ENCODE measurements at regions not wholly inside any gene's neighbourhood (a gene's known extent, or its start where the extent isn't known, plus 50 kb on each side); places are given as distances from the start of the nearest gene placed in this dataset.

DNA sequence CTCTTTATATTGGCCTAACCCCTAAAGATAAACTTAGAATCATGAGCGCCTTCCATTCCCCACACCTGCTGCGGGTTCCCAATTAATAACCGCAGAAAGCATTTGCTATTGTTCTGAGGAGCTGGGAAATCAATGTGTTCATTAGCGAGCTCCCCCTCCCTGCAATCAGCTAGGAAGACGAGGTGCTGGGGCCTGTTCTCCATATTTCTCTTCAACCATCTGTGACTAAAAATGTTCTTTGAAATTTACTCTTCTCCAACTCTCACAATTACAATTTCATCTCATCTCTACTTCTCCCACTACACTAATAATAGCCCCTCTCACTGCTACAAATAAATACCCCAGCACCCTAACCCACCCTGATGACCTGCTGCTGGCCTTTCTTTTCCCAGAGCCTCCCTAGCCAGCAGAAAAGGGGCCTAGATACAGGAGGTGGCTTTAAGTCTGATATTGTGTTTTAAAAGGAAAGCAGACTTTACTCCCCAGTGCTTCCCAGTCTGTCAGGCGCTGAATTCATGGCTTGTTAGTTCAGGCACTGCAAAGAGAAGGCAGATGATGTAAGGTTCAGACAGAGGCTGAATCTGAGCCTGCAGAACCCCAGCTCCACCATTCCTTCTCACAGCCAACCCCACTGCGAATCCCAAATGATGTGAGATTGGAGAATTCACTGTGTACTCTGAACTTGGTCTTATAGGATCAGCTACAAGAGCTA is 477.5 kb upstream of the DAB1 start:
- FAIRE-seq (no peak), DNase-seq (ENCODE audit: low read depth) (no peak)
- Mint-ChIP-seq H3K27ac (ENCODE audit: unreplicated experiment) (no peak overlapping the region), H3K27me3 (ENCODE audit: low read depth, unreplicated experiment) (no peaks in the 10 kb centered on the region), H3K9me3 (ENCODE audit: unreplicated experiment) (no peaks in the 10 kb centered on the region), H3K4me3 (ENCODE audit: unreplicated experiment) (no peak overlapping the region), H3K36me3 (ENCODE audit: low read depth, unreplicated experiment) (no peaks in the 10 kb centered on the region), H3K4me1 (ENCODE audit: low read depth, unreplicated experiment) (no peaks in the 10 kb centered on the region)
- TF ChIP-seq, protein P1, sequence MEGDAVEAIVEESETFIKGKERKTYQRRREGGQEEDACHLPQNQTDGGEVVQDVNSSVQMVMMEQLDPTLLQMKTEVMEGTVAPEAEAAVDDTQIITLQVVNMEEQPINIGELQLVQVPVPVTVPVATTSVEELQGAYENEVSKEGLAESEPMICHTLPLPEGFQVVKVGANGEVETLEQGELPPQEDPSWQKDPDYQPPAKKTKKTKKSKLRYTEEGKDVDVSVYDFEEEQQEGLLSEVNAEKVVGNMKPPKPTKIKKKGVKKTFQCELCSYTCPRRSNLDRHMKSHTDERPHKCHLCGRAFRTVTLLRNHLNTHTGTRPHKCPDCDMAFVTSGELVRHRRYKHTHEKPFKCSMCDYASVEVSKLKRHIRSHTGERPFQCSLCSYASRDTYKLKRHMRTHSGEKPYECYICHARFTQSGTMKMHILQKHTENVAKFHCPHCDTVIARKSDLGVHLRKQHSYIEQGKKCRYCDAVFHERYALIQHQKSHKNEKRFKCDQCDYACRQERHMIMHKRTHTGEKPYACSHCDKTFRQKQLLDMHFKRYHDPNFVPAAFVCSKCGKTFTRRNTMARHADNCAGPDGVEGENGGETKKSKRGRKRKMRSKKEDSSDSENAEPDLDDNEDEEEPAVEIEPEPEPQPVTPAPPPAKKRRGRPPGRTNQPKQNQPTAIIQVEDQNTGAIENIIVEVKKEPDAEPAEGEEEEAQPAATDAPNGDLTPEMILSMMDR (IDR thresholded peaks at IDR 0.05; ENCODE audit: insufficient read depth, low read depth, low read length), result no peak
- TF ChIP-seq EZH2 (IDR thresholded peaks at IDR 0.05; ENCODE audit: insufficient read depth, low read length), result no peak
- no peak overlapping the region for H2AFZ ChIP-seq (ENCODE audit: low read depth, low read length)
- no peaks in the 10 kb centered on the region for H4K20me1 ChIP-seq (ENCODE audit: insufficient read depth, low read length)
- no peak overlapping the region for H3K4me2 ChIP-seq (ENCODE audit: low read length)
- no peaks in the 10 kb centered on the region for H3K27me3 ChIP-seq (ENCODE audit: insufficient read depth, low read length)
- no peak overlapping the region for H3K4me3 ChIP-seq (ENCODE audit: insufficient read depth, low read depth, low read length)
- no peak overlapping the region for H3K27ac ChIP-seq (ENCODE audit: low read depth, low read length)
- H3K36me3 ChIP-seq (ENCODE audit: insufficient read depth, low read length), result no peaks in the 10 kb centered on the region
- H3K9me3 ChIP-seq (ENCODE audit: insufficient read depth, low read depth, low read length), result no peaks in the 10 kb centered on the region
- H3K79me2 ChIP-seq (ENCODE audit: insufficient read depth, low read length), result no peaks in the 10 kb centered on the region
- no peak overlapping the region for H3K9ac ChIP-seq (ENCODE audit: low read length)
- no peaks in the 10 kb centered on the region for H3K4me1 ChIP-seq (ENCODE audit: insufficient read depth, low read length)

DNA sequence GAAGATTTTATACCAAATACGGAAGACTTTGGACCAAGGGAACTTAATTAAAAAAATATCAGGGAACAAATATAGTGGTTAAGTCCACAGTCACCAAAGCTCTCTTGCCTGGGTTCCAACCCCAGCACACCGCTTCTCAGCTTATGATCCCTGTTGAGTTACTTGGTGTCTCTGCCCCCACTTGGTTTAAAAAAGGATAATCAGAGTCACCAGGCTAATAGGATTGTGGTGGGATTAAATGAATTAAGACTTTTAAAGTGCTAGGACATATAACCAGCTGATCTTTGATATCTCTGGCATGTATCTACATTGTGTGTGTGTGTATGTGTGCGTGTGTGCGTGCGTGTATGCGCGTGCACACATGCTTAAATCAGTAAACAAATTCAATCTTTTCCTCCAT is 474.7 kb upstream of the DAB1 start:
- H3K4me2 ChIP-seq (ENCODE audit: low read length), result no peak overlapping the region
- Mint-ChIP-seq H3K9me3 (ENCODE audit: unreplicated experiment) (no peaks in the 10 kb centered on the region), H3K4me3 (ENCODE audit: unreplicated experiment) (no peak overlapping the region), H3K36me3 (ENCODE audit: low read depth, unreplicated experiment) (no peaks in the 10 kb centered on the region), H3K4me1 (ENCODE audit: low read depth, unreplicated experiment) (peaks cover 6% of the 10 kb centered on the region), H3K27me3 (ENCODE audit: low read depth, unreplicated experiment) (no peaks in the 10 kb centered on the region), H3K27ac (ENCODE audit: unreplicated experiment) (no peak overlapping the region)
- H3K4me1 ChIP-seq (ENCODE audit: insufficient read depth, low read length), result no peaks in the 10 kb centered on the region
- no peaks in the 10 kb centered on the region for H3K27me3 ChIP-seq (ENCODE audit: insufficient read depth, low read length)
- H3K4me3 ChIP-seq (ENCODE audit: insufficient read depth, low read depth, low read length), result no peak overlapping the region
- no peak for DNase-seq (ENCODE audit: low read depth)
- no peak for FAIRE-seq
- no peak for TF ChIP-seq EZH2 (IDR thresholded peaks at IDR 0.05; ENCODE audit: insufficient read depth, low read length)
- TF ChIP-seq, protein P1 (IDR thresholded peaks at IDR 0.05; ENCODE audit: insufficient read depth, low read depth, low read length), result no peak
- H3K9me3 ChIP-seq (ENCODE audit: insufficient read depth, low read depth, low read length), result no peaks in the 10 kb centered on the region
- no peaks in the 10 kb centered on the region for H4K20me1 ChIP-seq (ENCODE audit: insufficient read depth, low read length)
- H3K36me3 ChIP-seq (ENCODE audit: insufficient read depth, low read length), result no peaks in the 10 kb centered on the region
- no peak overlapping the region for H2AFZ ChIP-seq (ENCODE audit: low read depth, low read length)
- no peak overlapping the region for H3K27ac ChIP-seq (ENCODE audit: low read depth, low read length)
- H3K79me2 ChIP-seq (ENCODE audit: insufficient read depth, low read length), result no peaks in the 10 kb centered on the region
- no peak overlapping the region for H3K9ac ChIP-seq (ENCODE audit: low read length)

DNA sequence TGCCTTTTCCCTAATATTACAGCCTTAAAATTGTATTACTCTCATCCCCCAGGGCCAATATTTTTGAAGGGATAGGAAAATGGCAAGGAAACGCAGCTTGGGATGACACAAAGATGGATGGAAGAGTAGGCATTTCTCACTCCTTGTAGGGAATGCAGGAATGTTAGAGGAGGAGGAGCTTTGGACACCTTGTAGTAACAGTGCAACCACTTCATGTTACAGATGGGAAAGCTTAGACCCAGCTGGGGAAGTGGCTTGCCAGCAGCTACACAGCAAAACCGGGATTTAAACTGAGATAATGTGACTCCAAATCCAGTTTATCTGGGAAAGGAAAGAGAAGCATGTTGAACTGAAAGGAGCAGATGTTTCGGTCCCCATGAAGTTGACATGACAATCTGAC is 473.7 kb upstream of the DAB1 start:
- Mint-ChIP-seq H3K4me1 (ENCODE audit: low read depth, unreplicated experiment) (peaks cover 9% of the 10 kb centered on the region), H3K9me3 (ENCODE audit: unreplicated experiment) (no peaks in the 10 kb centered on the region), H3K27me3 (ENCODE audit: low read depth, unreplicated experiment) (no peaks in the 10 kb centered on the region), H3K27ac (ENCODE audit: unreplicated experiment) (no peak overlapping the region), H3K4me3 (ENCODE audit: unreplicated experiment) (no peak overlapping the region), H3K36me3 (ENCODE audit: low read depth, unreplicated experiment) (no peaks in the 10 kb centered on the region)
- H3K79me2 ChIP-seq (ENCODE audit: insufficient read depth, low read length), result no peaks in the 10 kb centered on the region
- H4K20me1 ChIP-seq (ENCODE audit: insufficient read depth, low read length), result no peaks in the 10 kb centered on the region
- TF ChIP-seq, protein P1 (IDR thresholded peaks at IDR 0.05; ENCODE audit: insufficient read depth, low read depth, low read length), result no peak
- no peak for TF ChIP-seq EZH2 (IDR thresholded peaks at IDR 0.05; ENCODE audit: insufficient read depth, low read length)
- no peaks in the 10 kb centered on the region for H3K9me3 ChIP-seq (ENCODE audit: insufficient read depth, low read depth, low read length)
- no peak overlapping the region for H3K4me2 ChIP-seq (ENCODE audit: low read length)
- H2AFZ ChIP-seq (ENCODE audit: low read depth, low read length), result no peak overlapping the region
- H3K36me3 ChIP-seq (ENCODE audit: insufficient read depth, low read length), result no peaks in the 10 kb centered on the region
- FAIRE-seq (no peak), DNase-seq (ENCODE audit: low read depth) (no peak)
- no peak overlapping the region for H3K27ac ChIP-seq (ENCODE audit: low read depth, low read length)
- H3K4me1 ChIP-seq (ENCODE audit: insufficient read depth, low read length), result no peaks in the 10 kb centered on the region
- H3K27me3 ChIP-seq (ENCODE audit: insufficient read depth, low read length), result no peaks in the 10 kb centered on the region
- H3K4me3 ChIP-seq (ENCODE audit: insufficient read depth, low read depth, low read length), result no peak overlapping the region
- no peak overlapping the region for H3K9ac ChIP-seq (ENCODE audit: low read length)

All from astrocyte (in vitro differentiated cells and primary cell).